Mammary epithelial cell (primary cell): ENCODE measurements at regions not wholly inside any gene's neighbourhood (a gene's known extent, or its start where the extent isn't known, plus 50 kb on each side); places are given as distances from the start of the nearest gene placed in this dataset.

ENCODE experiments used
- EZH2 ChIP-seq: IDR thresholded peaks from 2 replicates; pipeline ENCODE4 v1.6.1; 2012; ENCODE audit warnings: low read length, inconsistent platforms, borderline replicate concordance
- TF ChIP-seq, protein P1 (sequence below), 2 donors: IDR thresholded peaks in 1 of 2; conservative IDR thresholded peaks in 1 of 2; 2 replicates each; pipeline ENCODE4 v1.5.1; 2011 to 2012; ENCODE audit warnings: inconsistent platforms in 2 of 2, low read length in 2 of 2, mild to moderate bottlenecking in 2 of 2, control low read depth in 1 of 2, low read depth in 1 of 2; ENCODE audit not compliant: insufficient read depth in 1 of 2; ENCODE audit errors: extremely low read depth in 1 of 2

DNA sequence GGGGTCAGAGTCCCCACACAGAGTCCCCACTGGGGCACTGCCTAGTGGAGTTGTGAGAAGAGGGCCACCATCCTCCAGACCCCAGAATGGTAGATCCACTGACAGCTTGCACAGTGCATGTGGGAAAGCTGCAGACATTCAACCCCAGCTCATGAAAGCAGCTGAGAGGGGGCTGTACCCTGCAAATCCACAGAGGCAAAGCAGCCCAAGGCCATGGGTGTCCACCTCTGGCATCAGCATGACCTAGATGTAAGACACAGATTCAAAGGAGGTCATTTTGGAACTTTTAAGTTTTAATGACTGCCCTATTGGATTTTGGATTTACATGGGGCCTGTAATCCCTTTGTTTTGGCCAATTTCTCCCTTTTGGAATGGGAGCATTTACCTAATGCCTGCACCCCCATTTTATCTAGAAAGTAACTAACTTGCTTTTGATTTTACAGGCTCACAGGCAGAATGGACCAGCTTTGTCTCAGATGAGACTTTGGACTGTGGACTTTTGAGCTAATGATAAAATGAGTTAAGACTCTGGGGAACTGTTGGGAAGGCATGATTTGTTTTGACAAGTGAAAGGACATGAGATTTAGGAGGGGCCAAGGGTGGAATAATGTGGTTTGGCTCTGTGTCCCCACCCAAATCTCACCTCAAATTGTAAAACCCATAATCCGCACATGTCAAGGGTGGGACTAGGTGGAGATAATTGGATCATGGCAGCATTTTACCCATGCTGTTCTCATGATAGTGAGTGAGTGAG, 56.3 kb upstream of the ITGA1 start:
- TF ChIP-seq, protein P1, sequence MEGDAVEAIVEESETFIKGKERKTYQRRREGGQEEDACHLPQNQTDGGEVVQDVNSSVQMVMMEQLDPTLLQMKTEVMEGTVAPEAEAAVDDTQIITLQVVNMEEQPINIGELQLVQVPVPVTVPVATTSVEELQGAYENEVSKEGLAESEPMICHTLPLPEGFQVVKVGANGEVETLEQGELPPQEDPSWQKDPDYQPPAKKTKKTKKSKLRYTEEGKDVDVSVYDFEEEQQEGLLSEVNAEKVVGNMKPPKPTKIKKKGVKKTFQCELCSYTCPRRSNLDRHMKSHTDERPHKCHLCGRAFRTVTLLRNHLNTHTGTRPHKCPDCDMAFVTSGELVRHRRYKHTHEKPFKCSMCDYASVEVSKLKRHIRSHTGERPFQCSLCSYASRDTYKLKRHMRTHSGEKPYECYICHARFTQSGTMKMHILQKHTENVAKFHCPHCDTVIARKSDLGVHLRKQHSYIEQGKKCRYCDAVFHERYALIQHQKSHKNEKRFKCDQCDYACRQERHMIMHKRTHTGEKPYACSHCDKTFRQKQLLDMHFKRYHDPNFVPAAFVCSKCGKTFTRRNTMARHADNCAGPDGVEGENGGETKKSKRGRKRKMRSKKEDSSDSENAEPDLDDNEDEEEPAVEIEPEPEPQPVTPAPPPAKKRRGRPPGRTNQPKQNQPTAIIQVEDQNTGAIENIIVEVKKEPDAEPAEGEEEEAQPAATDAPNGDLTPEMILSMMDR (conservative IDR thresholded peaks at IDR 0.05 in 1 of 2, IDR thresholded peaks at IDR 0.05 in 1 of 2; ENCODE audit: extremely low read depth in 1 of 2, insufficient read depth in 1 of 2, low read depth in 1 of 2, low read length in 2 of 2) = no peak
- TF ChIP-seq EZH2 = no peak
